ENCODE measurements at regions not wholly inside any gene's neighbourhood (a gene's known extent, or its start where the extent isn't known, plus 50 kb on each side); places are given as distances from the start of the nearest gene placed in this dataset.

- TF ChIP-seq CTCF (IDR thresholded peaks at IDR 0.05) (no peak), ZNF138 (CRISPR knock-in tag; conservative IDR thresholded peaks at IDR 0.05) (no peak), ZNF263 (CRISPR knock-in tag; IDR thresholded peaks at IDR 0.05; ENCODE audit: low read depth) (no peak), KAT7 (CRISPR knock-in tag; IDR thresholded peaks at IDR 0.05; ENCODE audit: borderline replicate concordance) (no peak), CREM (CRISPR knock-in tag; IDR thresholded peaks at IDR 0.05) (no peak), MLX (CRISPR knock-in tag; IDR thresholded peaks at IDR 0.05) (no peak)
Observed at GRCh38 chr10:120789303-120790203, 61.6 kb upstream of the WDR11 start.
